ENCODE measurements at regions not wholly inside any gene's neighbourhood (a gene's known extent, or its start where the extent isn't known, plus 50 kb on each side); places are given as distances from the start of the nearest gene placed in this dataset.
"Not testable (repeated sequence)": the region's sequence is repeated elsewhere in the genome, so short reads cannot be mapped to it uniquely, and the experiment has no call there.

DNA sequence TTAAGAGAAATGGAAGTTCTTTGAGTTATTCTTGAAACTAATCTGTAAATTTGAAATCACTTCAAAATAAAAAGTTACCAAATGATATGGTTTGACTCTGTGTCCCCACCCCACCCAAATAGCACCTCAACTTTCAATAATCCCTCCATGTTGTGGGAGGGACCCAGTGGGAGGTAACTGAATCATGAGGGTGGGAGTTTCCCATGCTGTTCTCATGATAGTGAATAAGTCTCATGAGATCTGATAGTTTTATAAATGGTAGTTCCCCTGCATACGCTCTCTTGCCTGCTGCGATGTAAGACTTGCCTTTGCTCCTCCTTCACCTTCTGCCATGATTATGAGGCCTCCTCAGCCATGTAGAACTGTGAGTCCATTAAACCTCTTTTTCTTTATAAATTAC is 690.7 kb upstream of the ZNF385D start:
- H3K36me3 Mint-ChIP-seq (ENCODE audit: insufficient read depth, unreplicated experiment): no peaks in the 10 kb centered on the region
- H3K9me3 Mint-ChIP-seq (ENCODE audit: unreplicated experiment): no peaks in the 10 kb centered on the region
- no peak for DNase-seq
- H3K4me3 ChIP-seq (ENCODE audit: low read depth, low read length): no peak overlapping the region
- POLR2A ChIA-PET: no interaction called here
- no peak overlapping the region for H3K27ac Mint-ChIP-seq (ENCODE audit: unreplicated experiment)
- H3K9me3 ChIP-seq: no peaks in the 10 kb centered on the region
- peaks cover 4% of the 10 kb centered on the region for H3K27me3 Mint-ChIP-seq (ENCODE audit: insufficient read depth, unreplicated experiment)
- intact Hi-C loops (cut with micrococcal nuclease; ENCODE audit: unreplicated experiment): no loop called here
- no peaks in the 10 kb centered on the region for H3K27me3 ChIP-seq (replicated peaks; ENCODE audit: control insufficient read depth, insufficient read depth, low read length)
- TF ChIP-seq, protein P1, sequence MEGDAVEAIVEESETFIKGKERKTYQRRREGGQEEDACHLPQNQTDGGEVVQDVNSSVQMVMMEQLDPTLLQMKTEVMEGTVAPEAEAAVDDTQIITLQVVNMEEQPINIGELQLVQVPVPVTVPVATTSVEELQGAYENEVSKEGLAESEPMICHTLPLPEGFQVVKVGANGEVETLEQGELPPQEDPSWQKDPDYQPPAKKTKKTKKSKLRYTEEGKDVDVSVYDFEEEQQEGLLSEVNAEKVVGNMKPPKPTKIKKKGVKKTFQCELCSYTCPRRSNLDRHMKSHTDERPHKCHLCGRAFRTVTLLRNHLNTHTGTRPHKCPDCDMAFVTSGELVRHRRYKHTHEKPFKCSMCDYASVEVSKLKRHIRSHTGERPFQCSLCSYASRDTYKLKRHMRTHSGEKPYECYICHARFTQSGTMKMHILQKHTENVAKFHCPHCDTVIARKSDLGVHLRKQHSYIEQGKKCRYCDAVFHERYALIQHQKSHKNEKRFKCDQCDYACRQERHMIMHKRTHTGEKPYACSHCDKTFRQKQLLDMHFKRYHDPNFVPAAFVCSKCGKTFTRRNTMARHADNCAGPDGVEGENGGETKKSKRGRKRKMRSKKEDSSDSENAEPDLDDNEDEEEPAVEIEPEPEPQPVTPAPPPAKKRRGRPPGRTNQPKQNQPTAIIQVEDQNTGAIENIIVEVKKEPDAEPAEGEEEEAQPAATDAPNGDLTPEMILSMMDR (IDR thresholded peaks at IDR 0.05; ENCODE audit: insufficient read depth in 1 of 2, low read depth in 1 of 2, low read length in 1 of 2, severe bottlenecking in 1 of 2, unreplicated experiment in 1 of 2): no peak
- no peaks in the 10 kb centered on the region for H3K36me3 ChIP-seq (ENCODE audit: control insufficient read depth, insufficient read depth, low read length)
- H3K4me1 Mint-ChIP-seq (ENCODE audit: low read depth, unreplicated experiment): no peaks in the 10 kb centered on the region
- no peaks in the 10 kb centered on the region for H3K4me1 ChIP-seq
- H3K4me3 Mint-ChIP-seq (ENCODE audit: unreplicated experiment): no peak overlapping the region
- BruUV-seq (replicated peaks): no TSS peak
- CTCF ChIA-PET: no interaction called here

DNA sequence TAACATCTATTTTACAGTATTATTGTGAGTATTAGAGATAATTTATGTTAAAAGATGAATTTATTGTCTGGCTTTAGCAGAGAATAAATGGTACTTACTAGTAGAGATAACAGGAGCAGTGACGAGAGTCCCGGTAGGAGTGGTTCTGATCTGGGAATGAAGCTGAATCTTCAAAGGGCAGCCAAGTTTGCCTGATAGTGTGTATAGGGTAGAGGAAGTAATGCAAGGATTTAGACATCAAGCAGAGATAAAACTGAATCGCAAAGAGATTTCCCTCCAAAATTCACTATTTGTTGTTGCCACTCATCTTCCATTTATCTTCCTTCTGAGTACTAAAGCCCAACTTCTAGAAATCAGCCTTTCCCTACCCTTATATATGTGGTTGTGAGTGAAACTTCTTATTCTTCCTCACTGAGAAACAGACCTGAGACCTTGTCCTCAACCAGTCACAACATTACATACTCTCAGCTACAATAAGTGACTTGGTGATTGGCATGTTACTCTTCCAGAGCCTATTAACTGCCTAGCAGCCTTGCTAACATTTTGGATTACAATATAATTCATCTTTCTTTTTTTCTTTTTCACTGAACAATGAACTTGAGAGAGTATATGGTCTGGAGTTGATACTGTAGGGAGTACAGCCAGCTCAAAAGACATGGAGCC is 692.7 kb upstream of the ZNF385D start:
- Histone ChIP-seq H3K27me3 (replicated peaks; ENCODE audit: control insufficient read depth, insufficient read depth, low read length) (no peaks in the 10 kb centered on the region), H3K4me1 (no peaks in the 10 kb centered on the region), H3K4me3 (ENCODE audit: low read depth, low read length) (no peak overlapping the region), H3K9me3 (no peaks in the 10 kb centered on the region), H3K36me3 (ENCODE audit: control insufficient read depth, insufficient read depth, low read length) (no peaks in the 10 kb centered on the region)
- Mint-ChIP-seq H3K4me3 (ENCODE audit: unreplicated experiment) (no peak overlapping the region), H3K9me3 (ENCODE audit: unreplicated experiment) (no peaks in the 10 kb centered on the region), H3K36me3 (ENCODE audit: insufficient read depth, unreplicated experiment) (no peaks in the 10 kb centered on the region), H3K27ac (ENCODE audit: unreplicated experiment) (no peak overlapping the region), H3K4me1 (ENCODE audit: low read depth, unreplicated experiment) (no peaks in the 10 kb centered on the region), H3K27me3 (ENCODE audit: insufficient read depth, unreplicated experiment) (peaks cover 4% of the 10 kb centered on the region)
- DNase-seq: no peak
- ChIA-PET CTCF (no interaction called here), POLR2A (no interaction called here)
- TF ChIP-seq, protein P1 (IDR thresholded peaks at IDR 0.05; ENCODE audit: insufficient read depth in 1 of 2, low read depth in 1 of 2, low read length in 1 of 2, severe bottlenecking in 1 of 2, unreplicated experiment in 1 of 2): no peak
- intact Hi-C loops (cut with micrococcal nuclease; ENCODE audit: unreplicated experiment): no loop called here
- no TSS peak for BruUV-seq (replicated peaks)

DNA sequence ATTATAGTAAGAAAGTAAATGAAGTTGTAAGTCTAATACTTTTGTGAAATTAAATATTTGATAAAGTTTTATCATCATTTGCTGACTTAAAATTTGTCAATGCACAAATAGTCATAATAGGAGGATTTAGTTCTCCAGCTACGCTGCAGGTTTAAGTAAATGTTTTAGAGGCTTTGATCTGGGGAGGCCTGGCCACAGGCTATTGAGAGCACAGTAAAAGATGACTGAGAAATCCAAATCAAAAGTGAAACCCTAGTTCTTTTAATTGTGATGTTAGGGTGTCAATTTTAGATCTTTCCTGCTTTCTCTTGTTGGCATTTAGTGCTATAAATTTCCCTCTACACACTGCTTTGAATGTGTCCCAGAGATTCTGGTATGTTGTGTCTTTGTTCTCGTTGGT is 694.3 kb upstream of the ZNF385D start:
- CTCF ChIA-PET; DNase-seq; BruUV-seq (replicated peaks): not testable (repeated sequence)

More for the DNA sequence above, 694.3 kb upstream of the ZNF385D start:
- intact Hi-C loops (cut with micrococcal nuclease; ENCODE audit: unreplicated experiment); H3K4me3 ChIP-seq (ENCODE audit: low read depth, low read length); H3K27me3 Mint-ChIP-seq (ENCODE audit: insufficient read depth, unreplicated experiment); POLR2A ChIA-PET; H3K4me3 Mint-ChIP-seq (ENCODE audit: unreplicated experiment); H3K4me1 ChIP-seq; H3K4me1 Mint-ChIP-seq (ENCODE audit: low read depth, unreplicated experiment); H3K9me3 Mint-ChIP-seq (ENCODE audit: unreplicated experiment); H3K27ac Mint-ChIP-seq (ENCODE audit: unreplicated experiment); H3K27me3 ChIP-seq (replicated peaks; ENCODE audit: control insufficient read depth, insufficient read depth, low read length); H3K36me3 ChIP-seq (ENCODE audit: control insufficient read depth, insufficient read depth, low read length); H3K36me3 Mint-ChIP-seq (ENCODE audit: insufficient read depth, unreplicated experiment); H3K9me3 ChIP-seq: not testable (repeated sequence)

Measured in Caco-2 (cell line).